Thyroid gland (tissue), 4 donors: ENCODE measurements at regions not wholly inside any gene's neighbourhood (a gene's known extent, or its start where the extent isn't known, plus 50 kb on each side); places are given as distances from the start of the nearest gene placed in this dataset.

Experiments used
- DNase-seq, 2 donors: peaks; one replicate each; pipeline ENCODE4 v3.0.0-alpha.2; 2019
- H3K27ac ChIP-seq, 3 donors: fragments of 200-600 bp; sonication (generic); 1 replicate in 2 of 3; 2 replicates in 1 of 3; pipeline ENCODE4 v1.5.1; 2016 to 2019; ENCODE audit warnings: mild to moderate bottlenecking in 1 of 3, moderate library complexity in 1 of 3
- H3K27me3 ChIP-seq: fragments of 200-600 bp; sonication (generic); one replicate; pipeline ENCODE4 v1.5.1; 2019
- H3K36me3 ChIP-seq, 2 donors: fragments of 200-600 bp; sonication (generic); one replicate each; pipeline ENCODE4 v1.5.1; 2016 to 2019
- H3K4me1 ChIP-seq, 2 donors: fragments of 200-600 bp; sonication (generic); one replicate each; pipeline ENCODE4 v1.5.1; 2017 to 2019
- H3K4me3 ChIP-seq, 3 donors: fragments of 200-600 bp; sonication (generic); replicated peaks in 1 of 3; 1 replicate in 2 of 3; 2 replicates in 1 of 3; pipeline ENCODE4 v1.5.1; 2016; ENCODE audit warnings: mild to moderate bottlenecking in 1 of 3
- H3K9me3 ChIP-seq: fragments of 200-600 bp; sonication (generic); one replicate; pipeline ENCODE4 v1.5.1; 2017
- CTCF ChIP-seq, 6 experiments: fragments of 200-600 bp in 3 of 6; fragments of 450-650 bp in 3 of 6; sonication (generic) in 3 of 6; IDR thresholded peaks; one replicate each; pipeline ENCODE4 v1.5.1; 2016 to 2019; ENCODE audit warnings: antibody characterized with exemption in 6 of 6, mild to moderate bottlenecking in 2 of 6, inconsistent platforms in 1 of 6, moderate library complexity in 1 of 6
- POLR2A ChIP-seq, 2 donors: fragments of 450-650 bp; IDR thresholded peaks; one replicate each; pipeline ENCODE4 v1.6.1; 2017; ENCODE audit warnings: antibody characterized with exemption in 2 of 2, mild to moderate bottlenecking in 2 of 2, moderate library complexity in 1 of 2
- WGBS, 2 donors: methylation state at CpG; one replicate each; pipeline ENCODE4 v1.1.5; 2017; 5-methylcytosine and 5-hydroxymethylcytosine counted together
- intact Hi-C: fragments of 100-400 bp; cut with DNase I; formaldehyde crosslinking; loops from one replicate; pipeline ENCODE4 v1.15.1; 2023

DNA sequence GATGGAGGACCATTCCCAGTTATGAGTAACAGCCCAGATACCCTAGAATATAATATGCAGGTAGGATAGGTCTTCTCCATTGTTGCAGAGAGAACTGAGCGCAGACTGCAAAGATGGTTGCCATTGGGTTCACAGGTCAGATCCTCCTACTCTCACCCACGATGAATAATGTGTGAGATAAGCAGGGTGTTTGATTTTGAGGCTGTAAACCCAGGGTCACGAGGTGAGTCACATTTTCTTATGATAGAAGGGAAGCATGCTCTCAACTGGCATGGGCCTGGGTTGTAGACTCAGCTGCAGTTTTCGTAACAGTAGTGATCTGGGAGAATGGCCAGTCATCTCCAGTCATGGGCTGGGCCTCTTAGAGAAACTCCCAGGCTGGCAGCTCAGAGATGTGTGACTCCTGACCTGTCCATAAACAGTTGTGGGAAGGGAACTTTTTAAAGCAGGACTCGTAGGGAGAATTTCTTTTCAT, 74.2 kb downstream of the CD164 start:
- H3K27me3 ChIP-seq: no peaks in the 10 kb centered on the region
- 65 to 76% methylated on average over 5 of the region's 5 CpGs for WGBS, 2 donors

DNA sequence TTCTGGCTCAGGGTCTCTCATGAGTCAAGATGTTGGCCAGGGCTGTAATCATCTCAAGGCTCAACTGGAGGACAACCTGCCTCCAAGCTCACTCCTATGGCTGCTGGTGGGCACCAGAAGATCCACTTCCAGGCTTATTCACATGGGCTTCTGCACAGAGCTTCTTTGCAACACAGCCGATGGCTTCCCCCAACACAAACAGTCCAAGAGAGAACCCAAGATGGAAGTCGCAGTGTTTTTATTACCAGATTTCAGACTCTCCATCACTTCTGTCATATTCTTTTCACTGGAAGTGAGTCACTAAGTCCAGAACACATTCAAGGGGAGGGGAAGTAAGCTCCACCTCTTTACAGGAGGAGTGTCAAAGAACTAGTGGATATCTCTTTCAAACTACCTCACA, 75.5 kb downstream of the CD164 start:
- intact Hi-C loops: no loop called here
- Histone ChIP-seq H3K4me1 (peaks cover 17 to 26% of the 10 kb centered on the region in 2 donors), H3K27me3 (no peaks in the 10 kb centered on the region), H3K4me3 (no peak overlapping the region), H3K27ac (no peak overlapping the region), H3K36me3 (no peaks in the 10 kb centered on the region), H3K9me3 (no peaks in the 10 kb centered on the region)
- 96 to 100% methylated on average over 2 of the region's 2 CpGs for WGBS, 2 donors
- TF ChIP-seq POLR2A (IDR thresholded peaks at IDR 0.05) (no peak), CTCF (IDR thresholded peaks at IDR 0.05) (no peak)
- no peak for DNase-seq

More for the DNA sequence above, 74.2 kb downstream of the CD164 start:
- Histone ChIP-seq H3K36me3 (no peaks in the 10 kb centered on the region), H3K4me1 (peaks cover 17 to 26% of the 10 kb centered on the region in 2 donors), H3K9me3 (no peaks in the 10 kb centered on the region), H3K4me3 (no peak overlapping the region), H3K27ac (peak overlapping the region in 1 of 3 donors; percentile 18)
- intact Hi-C loops: no loop called here
- DNase-seq: peak; percentile 40 to 52
- TF ChIP-seq CTCF (IDR thresholded peaks at IDR 0.05) (no peak), POLR2A (IDR thresholded peaks at IDR 0.05) (no peak)

DNA sequence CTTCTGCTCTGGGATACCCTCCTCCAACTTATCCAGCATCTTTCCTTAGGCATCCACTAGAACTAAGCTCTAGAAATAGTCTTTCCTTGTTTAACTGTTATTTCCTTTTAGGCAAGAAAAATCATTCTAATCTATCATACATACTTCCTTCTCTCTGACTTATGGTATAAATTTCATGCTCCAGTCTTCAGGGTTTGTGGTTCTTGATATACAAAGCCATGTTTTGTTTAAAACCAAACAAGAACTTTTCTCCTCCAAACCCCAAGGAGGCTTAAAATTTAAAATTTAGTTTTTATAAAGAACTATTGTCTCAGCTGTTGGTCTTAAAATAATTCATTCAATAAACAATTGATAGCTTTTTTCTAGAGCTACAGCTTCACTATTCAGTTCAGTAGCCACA, 77.2 kb downstream of the CD164 start:
- no peak overlapping the region for H3K4me3 ChIP-seq
- TF ChIP-seq CTCF (IDR thresholded peaks at IDR 0.05): no peak
- TF ChIP-seq POLR2A (IDR thresholded peaks at IDR 0.05): no peak
- no peaks in the 10 kb centered on the region for H3K27me3 ChIP-seq
- peak overlapping the region in 1 of 3 donors; percentile 0 for H3K27ac ChIP-seq
- H3K36me3 ChIP-seq: no peaks in the 10 kb centered on the region
- intact Hi-C loops: no loop called here
- H3K4me1 ChIP-seq: peaks cover 17 to 26% of the 10 kb centered on the region in 2 donors
- no peaks in the 10 kb centered on the region for H3K9me3 ChIP-seq
- no peak for DNase-seq

DNA sequence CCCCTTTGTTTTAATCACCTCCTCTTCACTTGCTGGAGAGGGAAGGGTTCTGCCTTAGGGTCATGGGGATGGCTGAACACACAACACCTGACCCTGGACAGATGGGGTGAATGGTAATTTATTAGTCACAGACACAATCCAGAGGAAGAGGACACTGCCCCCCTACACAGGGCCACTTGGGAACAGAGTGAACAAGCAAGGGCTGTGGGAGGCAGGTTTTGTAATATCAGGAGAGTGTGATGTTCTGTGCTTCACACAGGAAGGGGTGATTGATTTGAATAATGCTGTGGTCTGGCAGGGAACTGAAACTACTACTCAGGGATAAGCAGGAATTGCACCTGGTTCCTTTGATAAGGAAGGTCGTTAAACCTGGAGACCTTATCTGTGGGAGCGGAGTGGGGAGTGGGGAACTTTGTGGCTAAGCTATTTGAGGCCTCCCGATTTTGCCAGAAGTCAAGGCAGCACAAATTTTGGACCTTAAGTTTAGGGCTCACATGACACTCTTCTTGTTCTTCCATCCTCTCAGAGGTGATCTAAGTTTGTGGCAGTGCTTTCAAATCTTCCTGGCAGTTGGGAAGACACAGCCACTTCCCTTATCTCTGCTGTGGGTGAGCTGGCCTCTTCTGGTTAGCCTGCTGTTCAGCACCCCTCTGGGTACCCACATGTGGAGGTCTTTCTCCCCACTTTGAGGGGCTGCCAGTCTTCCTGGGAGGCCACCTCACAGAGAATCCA, 77.8 kb downstream of the CD164 start:
- H3K4me3 ChIP-seq: no peak overlapping the region
- no peaks in the 10 kb centered on the region for H3K9me3 ChIP-seq
- peaks cover 17 to 26% of the 10 kb centered on the region in 2 donors for H3K4me1 ChIP-seq
- intact Hi-C loops: no loop called here
- H3K36me3 ChIP-seq: no peaks in the 10 kb centered on the region
- H3K27me3 ChIP-seq: no peaks in the 10 kb centered on the region
- 46 to 49% methylated on average over 3 of the region's 3 CpGs for WGBS, 2 donors
- TF ChIP-seq CTCF (IDR thresholded peaks at IDR 0.05): no peak
- TF ChIP-seq POLR2A (IDR thresholded peaks at IDR 0.05): no peak
- no peak overlapping the region for H3K27ac ChIP-seq
- DNase-seq: no peak

DNA sequence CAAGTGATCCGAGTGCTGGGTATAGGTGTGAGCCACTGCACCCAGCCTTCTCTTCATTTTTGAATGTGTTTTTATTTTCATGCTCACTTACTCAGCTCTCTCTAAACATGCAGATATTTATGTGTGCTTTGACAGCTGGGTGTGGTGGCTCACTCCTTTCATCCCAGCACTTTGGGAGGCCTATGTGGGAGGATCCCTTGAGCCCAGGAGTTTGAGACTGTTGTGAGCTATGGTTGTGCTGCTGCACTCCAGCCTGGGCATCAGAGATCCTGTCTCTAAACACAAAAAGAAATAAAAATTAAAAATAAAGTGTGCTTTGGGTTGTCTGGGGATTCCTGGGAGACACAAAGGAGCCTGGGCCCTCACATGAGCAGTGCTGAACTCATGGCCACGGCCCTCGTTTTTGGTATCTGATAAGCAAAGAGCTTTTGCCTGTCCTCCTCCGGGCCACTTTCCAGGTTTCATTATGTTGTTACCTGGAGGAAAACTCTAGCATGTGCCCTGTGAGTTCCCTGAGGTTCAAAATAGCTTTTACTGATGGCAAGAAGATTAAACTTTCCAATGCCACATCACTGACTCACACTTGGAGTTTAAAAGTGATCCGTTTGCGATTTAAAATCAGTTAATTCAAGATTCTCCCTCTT, 78.5 kb downstream of the CD164 start:
- intact Hi-C loops: no loop called here
- H3K27me3 ChIP-seq: no peaks in the 10 kb centered on the region
- no peak for DNase-seq
- WGBS, 2 donors: 74 to 80% methylated on average over 6 of the region's 6 CpGs
- no peaks in the 10 kb centered on the region for H3K9me3 ChIP-seq
- no peak overlapping the region for H3K4me3 ChIP-seq
- H3K27ac ChIP-seq: no peak overlapping the region
- peaks cover 17 to 26% of the 10 kb centered on the region in 2 donors for H3K4me1 ChIP-seq
- TF ChIP-seq CTCF (IDR thresholded peaks at IDR 0.05): no peak
- TF ChIP-seq POLR2A (IDR thresholded peaks at IDR 0.05): no peak
- H3K36me3 ChIP-seq: no peaks in the 10 kb centered on the region
